GM12878 (cell line): ENCODE measurements at regions not wholly inside any gene's neighbourhood (a gene's known extent, or its start where the extent isn't known, plus 50 kb on each side); places are given as distances from the start of the nearest gene placed in this dataset.

Experiments
- ATAC-seq: fragments of 200-7000 bp; cut with Tn5 transposase; 3 replicates; pipeline ENCODE4 v1.9.1; 2020; ENCODE audit warnings: mild to moderate bottlenecking, moderate library complexity
- BruUV-seq: library from RNA; stranded (reverse); fragments of 400-500 nt; replicated peaks from 2 replicates; lab custom pipeline; 2021; lab: Mats Ljungman, UMichigan
- CTCF ChIA-PET: fragments of 300-600 bp; sonication (Branson Sonifier 250); formaldehyde crosslinking; extraction: SDS; loops from one replicate; lab custom pipeline; 2021; ENCODE audit warnings: inconsistent platforms; lab: Yijun Ruan, JAX
- POLR2A ChIA-PET: fragments of 350-600 bp; formaldehyde crosslinking; extraction: SDS; loops from one replicate; lab custom pipeline; 2021; ENCODE audit warnings: inconsistent platforms; lab: Charles Lee
- RAD21 ChIA-PET: fragments of 300-600 bp; sonication (Branson Sonifier 250); formaldehyde crosslinking; loops from one replicate; lab custom pipeline; 2023; ENCODE audit warnings: antibody characterized with exemption; ENCODE audit not compliant: unreplicated experiment; lab: Charles Lee
- SMC1A ChIA-PET: fragments of 300-600 bp; sonication (Branson Sonifier 250); formaldehyde crosslinking; loops from one replicate; lab custom pipeline; 2023; ENCODE audit not compliant: unreplicated experiment, uncharacterized antibody; lab: Charles Lee
- DNase-seq: peaks from one replicate; pipeline ENCODE4 v3.0.0-alpha.2; 2011; ENCODE audit warnings: low read depth, low spot score
- FAIRE-seq: peaks from 3 replicates; lab custom pipeline; 2011; peaks lifted over from hg19 to GRCh38; lab: Jason Lieb, UNC
- H2AFZ ChIP-seq: 2 replicates; pipeline ENCODE4 v1.6.0; 2011; ENCODE audit warnings: low read depth, low read length, control low read depth; ENCODE audit not compliant: control insufficient read depth
- H3K27ac ChIP-seq: 2 replicates; pipeline ENCODE4 v1.5.1; 2011; ENCODE audit warnings: control low read depth; ENCODE audit not compliant: control insufficient read depth, insufficient read depth
- H3K27me3 ChIP-seq, 2 experiments: replicated peaks in 1 of 2; 2 replicates each; pipeline versions ENCODE4 v1.6.0 to v1.6.1; 2011; ENCODE audit warnings: low read length in 1 of 2; ENCODE audit not compliant: control insufficient read depth in 2 of 2, insufficient read depth in 2 of 2
- H3K36me3 ChIP-seq, 2 experiments: 2 replicates each; pipeline ENCODE4 v1.5.1; 2011; ENCODE audit warnings: low read length in 1 of 2; ENCODE audit not compliant: control insufficient read depth in 2 of 2, insufficient read depth in 2 of 2
- H3K4me1 ChIP-seq: 2 replicates; pipeline ENCODE4 v1.6.1; 2011; ENCODE audit warnings: mild to moderate bottlenecking, low read length, moderate library complexity, mixed read lengths; ENCODE audit not compliant: control insufficient read depth, insufficient read depth
- H3K4me2 ChIP-seq: 2 replicates; pipeline ENCODE4 v1.6.0; 2011; ENCODE audit warnings: control low read depth; ENCODE audit not compliant: control insufficient read depth, insufficient read depth
- H3K4me3 ChIP-seq: fragments of 200-600 bp; sonication (generic); 2 replicates; pipeline ENCODE4 v1.5.1; 2016
- H3K79me2 ChIP-seq: 2 replicates; pipeline ENCODE4 v1.6.0; 2011; ENCODE audit warnings: low read length; ENCODE audit not compliant: control insufficient read depth, insufficient read depth
- H3K9ac ChIP-seq: 2 replicates; pipeline ENCODE4 v1.8.0; 2011; ENCODE audit warnings: low read length, control low read depth, mixed read lengths; ENCODE audit not compliant: control insufficient read depth, insufficient read depth
- H3K9me3 ChIP-seq: replicated peaks from 3 replicates; pipeline ENCODE4 v1.5.1; 2011; ENCODE audit warnings: mild to moderate bottlenecking, low read length; ENCODE audit not compliant: control insufficient read depth, insufficient read depth
- H4K20me1 ChIP-seq: 2 replicates; pipeline ENCODE4 v1.6.0; 2011; ENCODE audit not compliant: control insufficient read depth, insufficient read depth
- BACH1 ChIP-seq: fragments of 450-650 bp; IDR thresholded peaks from 2 replicates; pipeline ENCODE4 v1.6.1; 2017; ENCODE audit warnings: mild to moderate bottlenecking, borderline replicate concordance
- E2F4 ChIP-seq: IDR thresholded peaks from 2 replicates; pipeline ENCODE4 v1.6.1; 2012; ENCODE audit warnings: low read depth, low read length, improper control_type of control experiment
- ELK1 ChIP-seq: IDR thresholded peaks from 2 replicates; pipeline ENCODE4 v1.6.1; 2012; ENCODE audit warnings: low read depth, low read length, improper control_type of control experiment
- ESRRA ChIP-seq: IDR thresholded peaks from 2 replicates; pipeline ENCODE4 v1.6.1; 2012; ENCODE audit warnings: mild to moderate bottlenecking, low read length, improper control_type of control experiment
- JUNB ChIP-seq: IDR thresholded peaks from 2 replicates; pipeline ENCODE4 v1.6.1; 2016; ENCODE audit warnings: antibody characterized with exemption, mild to moderate bottlenecking
- MTA3 ChIP-seq: IDR thresholded peaks from 2 replicates; pipeline ENCODE4 v1.6.1; 2012; ENCODE audit warnings: low read length, inconsistent platforms, borderline replicate concordance
- NKRF ChIP-seq: fragments of 450-650 bp; conservative IDR thresholded peaks from 2 replicates; pipeline ENCODE4 v1.6.1; 2017; ENCODE audit warnings: mild to moderate bottlenecking, moderate library complexity
- RELA ChIP-seq: fragments of 450-650 bp; IDR thresholded peaks from 2 replicates; pipeline ENCODE4 v1.8.0; 2014; ENCODE audit warnings: borderline replicate concordance; ENCODE audit not compliant: partially characterized antibody
- RELB ChIP-seq: fragments of 450-650 bp; IDR thresholded peaks from 2 replicates; pipeline ENCODE4 v1.6.1; 2017; ENCODE audit warnings: low read depth, mild to moderate bottlenecking, moderate library complexity
- STAT3 ChIP-seq: IDR thresholded peaks from 2 replicates; pipeline ENCODE4 v1.6.1; 2011; ENCODE audit warnings: low read depth, low read length, improper control_type of control experiment
- ZZZ3 ChIP-seq: IDR thresholded peaks from 2 replicates; pipeline ENCODE4 v1.6.1; 2011; ENCODE audit warnings: low read depth; ENCODE audit not compliant: control insufficient read depth, insufficient read length
- WGBS: methylation state at CpG from one replicate; pipeline ENCODE4 v1.1.6; 2016; ENCODE audit warnings: low lambda C conversion rate; ENCODE audit not compliant: insufficient replicate concordance, insufficient coverage; ENCODE audit errors: missing lambda C conversion rate; 5-methylcytosine and 5-hydroxymethylcytosine counted together
- in situ Hi-C: fragments of 300-500 bp; cut with MboI; formaldehyde crosslinking; loops from 9 replicates; pipeline ENCODE4 v1.14.3; 2018; ENCODE audit warnings: mixed read lengths
- intact Hi-C: fragments of 100-400 bp; cut with micrococcal nuclease; formaldehyde crosslinking; loops from one replicate; pipeline ENCODE4 v1.14.2; 2022; ENCODE audit not compliant: unreplicated experiment

GRCh38 chr1:79614106-79614505, 607.6 kb upstream of the ADGRL4 start:
- H3K27me3 ChIP-seq: no peaks in the 10 kb centered on the region
- TF ChIP-seq ZZZ3 (no peak), STAT3 (no peak), E2F4 (no peak), BACH1 (no peak)
- SMC1A ChIA-PET: interaction anchor here (0.5 kb wide), 1 partner anchor 1630 kb away, joined by 3 read pairs; no protein-coding TSS in a partner anchor
- CTCF ChIA-PET: no interaction called here
- no peaks in the 10 kb centered on the region for H3K79me2 ChIP-seq
- in situ Hi-C loops (no loop called here), intact Hi-C loops (no loop called here)
- no TSS peak for BruUV-seq
- FAIRE-seq: no peak
- H3K4me3 ChIP-seq: no peak overlapping the region
- no peaks in the 10 kb centered on the region; the same call in 2 of the 3 replicates for H3K9me3 ChIP-seq
- no peaks in the 10 kb centered on the region for H3K36me3 ChIP-seq
- no peak overlapping the region for H3K27ac ChIP-seq
- ATAC-seq: no peak
- no peaks in the 10 kb centered on the region for H4K20me1 ChIP-seq
- H3K9ac ChIP-seq: no peak overlapping the region
- POLR2A ChIA-PET: no interaction called here
- RAD21 ChIA-PET: no interaction called here
- H3K4me1 ChIP-seq: no peaks in the 10 kb centered on the region
- H2AFZ ChIP-seq: no peak overlapping the region
- no peak for DNase-seq
- no peak overlapping the region for H3K4me2 ChIP-seq

GRCh38 chr1:79613046-79613445, 606.5 kb upstream of the ADGRL4 start:
- Histone ChIP-seq H3K9ac (no peak overlapping the region), H3K4me1 (no peaks in the 10 kb centered on the region), H3K36me3 (no peaks in the 10 kb centered on the region), H3K4me3 (no peak overlapping the region), H3K9me3 (no peaks in the 10 kb centered on the region; the same call in 2 of the 3 replicates), H3K27me3 (no peaks in the 10 kb centered on the region), H3K27ac (no peak overlapping the region), H3K79me2 (no peaks in the 10 kb centered on the region), H2AFZ (no peak overlapping the region), H4K20me1 (no peaks in the 10 kb centered on the region), H3K4me2 (no peak overlapping the region)
- ChIA-PET CTCF (interaction anchor here (0.6 to 1.5 kb wide), 2 partner anchors 15 to 1037 kb away, joined by 3 to 4 read pairs; no protein-coding TSS in a partner anchor), RAD21 (no interaction called here), SMC1A (interaction anchor here (0.8 kb wide), 1 partner anchor 268 kb away, joined by 3 read pairs; no protein-coding TSS in a partner anchor), POLR2A (no interaction called here)
- in situ Hi-C loops (no loop called here), intact Hi-C loops (no loop called here)
- no TSS peak for BruUV-seq
- FAIRE-seq (no peak), ATAC-seq (no peak), DNase-seq (no peak)
- 0% methylated on average over 1 of the region's 1 CpG for WGBS
- TF ChIP-seq ZZZ3 (no peak), RELB (no peak), JUNB (no peak), RELA (no peak), ESRRA (no peak), MTA3 (no peak), ELK1 (no peak), NKRF (no peak)
